HG02852 (cell line): ENCODE measurements at regions not wholly inside any gene's neighbourhood (a gene's known extent, or its start where the extent isn't known, plus 50 kb on each side); places are given as distances from the start of the nearest gene placed in this dataset.
"Not testable (repeated sequence)": the region's sequence is repeated elsewhere in the genome, so short reads cannot be mapped to it uniquely, and the experiment has no call there.

Source experiments
- ATAC-seq: cut with Tn5 transposase; IDR thresholded peaks from one replicate; pipeline ENCODE4 v1.9.1; 2021; ENCODE audit warnings: mild to moderate bottlenecking, moderate library complexity; ENCODE audit not compliant: unreplicated experiment

GRCh38 chr4:66340286-66340893, 670.1 kb upstream of the EPHA5 start:
- no peak for ATAC-seq

- no peak for ATAC-seq
These were observed 668.7 kb upstream of the EPHA5 start for GRCh38 chr4:66339007-66339406.

GRCh38 chr4:66331761-66332160, 661.5 kb upstream of the EPHA5 start:
- ATAC-seq = no peak

DNA sequence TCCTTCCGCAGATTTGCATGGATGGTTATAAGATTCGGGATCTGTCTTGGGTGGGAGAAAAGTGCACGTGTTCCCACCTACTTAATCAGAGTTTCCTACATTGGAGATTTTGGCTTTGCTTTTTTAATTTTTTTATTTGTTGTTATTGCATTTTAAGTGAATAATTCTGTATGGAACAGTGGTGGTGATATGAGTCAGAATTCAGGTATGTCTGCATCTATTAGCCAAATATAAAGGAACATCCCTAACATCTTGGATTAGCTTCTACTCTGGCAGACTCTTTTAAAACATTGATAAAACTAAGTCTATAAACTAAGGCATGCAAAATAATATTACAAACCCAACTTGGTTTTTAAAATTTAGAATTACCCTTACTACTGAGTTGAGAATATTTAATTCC, 659.8 kb upstream of the EPHA5 start:
- no peak for ATAC-seq

- no peak for ATAC-seq
These were observed 658.7 kb upstream of the EPHA5 start for GRCh38 chr4:66328803-66329574.

- no peak for ATAC-seq
These were observed 637.6 kb upstream of the EPHA5 start for GRCh38 chr4:66307641-66308438.

GRCh38 chr4:66300336-66300934, 630.1 kb upstream of the EPHA5 start:
- ATAC-seq = no peak

- ATAC-seq = no peak
These were observed 628.3 kb upstream of the EPHA5 start for GRCh38 chr4:66298569-66298968.

GRCh38 chr4:66297703-66298102, 627.4 kb upstream of the EPHA5 start:
- ATAC-seq = no peak

GRCh38 chr4:66294638-66295037, 624.3 kb upstream of the EPHA5 start:
- ATAC-seq = no peak

DNA sequence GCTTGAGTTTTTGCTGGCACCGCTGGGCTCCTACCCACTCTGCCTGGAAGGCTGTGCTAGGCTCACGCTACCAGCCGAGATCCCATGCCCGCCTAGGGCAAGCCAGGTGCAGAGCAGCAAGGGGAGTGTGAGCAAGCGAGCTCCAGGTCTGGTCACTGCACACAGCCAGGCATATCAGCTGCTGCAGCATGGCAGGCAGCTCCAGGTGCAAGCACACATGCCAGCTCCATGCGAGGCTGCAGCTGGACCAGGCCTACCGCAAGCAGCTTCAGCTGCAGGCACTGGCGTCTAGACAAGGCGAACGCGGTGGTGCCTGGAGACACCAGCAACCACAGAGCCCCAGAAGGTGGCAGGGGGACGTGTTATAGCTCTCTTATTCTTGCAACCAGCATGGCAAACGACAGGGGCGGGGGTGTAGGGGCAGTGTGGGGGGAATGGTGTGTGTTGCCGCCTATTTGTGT, 614.7 kb upstream of the EPHA5 start:
- ATAC-seq = no peak

DNA sequence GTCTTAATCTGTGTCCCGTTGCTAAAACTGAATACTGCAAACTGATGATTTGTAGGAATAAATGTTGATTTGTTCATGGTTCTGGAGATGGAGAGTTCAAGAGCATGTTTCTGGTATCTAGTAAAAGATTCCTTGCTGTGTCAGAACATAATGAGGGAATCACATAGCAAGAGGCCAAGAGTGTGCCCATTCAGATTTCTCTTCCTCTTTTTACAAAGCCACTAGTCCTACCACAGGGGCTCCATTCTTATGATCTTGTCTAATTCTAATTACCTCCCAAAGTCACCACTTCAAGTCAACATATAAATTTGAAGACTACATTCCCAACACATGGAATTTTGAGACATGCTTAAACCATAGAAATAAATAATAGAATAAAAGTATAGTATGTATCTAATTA, 608.8 kb upstream of the EPHA5 start:
- ATAC-seq = no peak

GRCh38 chr4:66275411-66276038, 605.2 kb upstream of the EPHA5 start:
- no peak for ATAC-seq

- no peak for ATAC-seq
These were observed 602.8 kb upstream of the EPHA5 start for GRCh38 chr4:66273110-66273509.

DNA sequence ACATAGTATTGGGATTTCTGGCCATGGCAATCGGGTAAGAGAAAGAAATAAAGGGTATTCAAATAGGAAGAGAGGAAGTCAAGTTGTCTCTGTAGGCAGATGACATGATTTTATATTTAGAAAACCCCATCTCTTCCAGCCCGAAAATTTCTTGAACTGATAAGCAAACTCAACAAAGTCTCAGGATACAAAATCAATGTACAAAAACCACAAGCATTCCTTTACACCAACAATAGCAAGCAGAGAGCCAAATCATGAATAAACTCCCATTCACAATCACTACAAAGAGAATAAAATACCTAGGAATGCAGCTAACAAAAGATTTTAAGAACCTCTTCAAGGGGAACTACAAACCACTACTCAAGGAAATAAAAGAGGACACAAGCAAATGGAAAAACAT, 600.1 kb upstream of the EPHA5 start:
- ATAC-seq = not testable (repeated sequence)

DNA sequence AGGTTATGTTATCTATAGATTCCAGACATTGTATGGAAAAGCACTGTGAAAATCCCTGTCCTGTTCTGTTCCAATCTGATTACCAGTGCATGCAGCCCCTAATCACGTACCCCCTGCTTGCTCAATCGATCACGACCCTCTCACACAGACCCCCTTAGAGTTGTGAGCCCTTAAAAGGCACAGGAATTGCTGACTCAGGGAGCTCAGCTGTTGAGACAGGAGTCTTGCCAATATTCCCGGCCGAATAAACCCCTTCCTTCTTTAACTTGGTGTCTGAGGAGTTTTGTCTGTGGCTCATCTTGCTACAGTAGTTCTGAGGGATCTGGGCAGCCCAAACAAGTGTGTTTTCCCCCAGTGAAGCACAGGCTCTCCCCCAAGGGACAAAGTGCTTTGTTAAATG, 596.3 kb upstream of the EPHA5 start:
- ATAC-seq = not testable (repeated sequence)

DNA sequence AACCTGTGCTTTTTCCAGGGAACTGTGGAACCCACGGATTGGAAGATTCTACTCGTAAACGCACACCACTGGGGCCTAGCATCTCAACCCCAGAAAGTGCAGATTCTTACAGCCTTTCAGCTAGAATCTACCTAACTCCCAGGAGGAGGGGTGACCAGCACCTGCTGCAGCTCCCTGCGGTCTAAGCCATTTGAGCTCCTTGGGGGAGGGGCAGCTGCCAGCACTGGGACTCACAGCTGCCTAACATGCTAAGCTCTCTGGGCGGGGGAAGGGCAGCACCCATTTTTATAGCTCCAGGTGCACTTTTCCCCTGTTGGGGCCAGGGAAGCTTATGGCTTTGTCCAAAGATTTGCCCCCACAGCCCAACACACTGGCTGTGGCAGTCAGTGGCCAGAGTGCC, 595.7 kb upstream of the EPHA5 start:
- ATAC-seq = no peak

DNA sequence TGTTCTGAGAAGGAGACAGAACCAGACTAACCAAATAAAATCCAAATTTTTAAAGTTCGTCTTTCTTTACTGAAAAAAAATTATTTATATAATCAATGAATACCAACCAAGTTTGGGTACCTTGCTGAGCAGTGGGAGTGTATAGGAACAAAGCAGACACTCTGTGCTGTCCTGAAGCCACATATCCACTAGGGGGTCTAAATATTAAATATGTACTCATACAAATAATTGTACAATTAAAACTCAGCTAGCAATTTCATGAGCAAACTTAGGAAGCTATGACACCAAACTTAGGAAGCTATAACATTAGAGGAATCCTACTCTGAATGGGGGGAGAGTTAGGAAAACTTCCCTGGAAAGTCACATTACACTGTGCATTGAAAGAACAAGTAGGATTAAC, 582.0 kb upstream of the EPHA5 start:
- ATAC-seq = no peak

GRCh38 chr4:66246643-66247042, 576.4 kb upstream of the EPHA5 start:
- ATAC-seq = no peak

DNA sequence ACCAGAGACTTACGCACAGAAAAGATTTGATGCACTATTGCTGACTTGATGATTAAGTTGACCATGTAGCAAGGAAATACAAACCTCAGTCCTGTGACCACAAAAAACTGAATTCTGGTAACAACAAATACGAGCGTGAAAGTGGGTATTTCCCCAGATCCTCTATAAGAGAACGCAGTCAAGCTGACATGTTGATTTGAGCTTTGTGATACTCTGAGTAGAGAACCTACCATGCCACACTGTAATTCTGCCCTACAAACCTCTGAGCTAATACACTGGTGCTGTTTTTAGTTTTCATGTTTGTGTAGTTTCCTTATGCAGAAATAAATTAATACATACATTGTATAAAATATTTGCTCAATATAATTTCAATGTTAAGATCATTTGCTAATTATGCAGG, 565.6 kb upstream of the EPHA5 start:
- no peak for ATAC-seq

DNA sequence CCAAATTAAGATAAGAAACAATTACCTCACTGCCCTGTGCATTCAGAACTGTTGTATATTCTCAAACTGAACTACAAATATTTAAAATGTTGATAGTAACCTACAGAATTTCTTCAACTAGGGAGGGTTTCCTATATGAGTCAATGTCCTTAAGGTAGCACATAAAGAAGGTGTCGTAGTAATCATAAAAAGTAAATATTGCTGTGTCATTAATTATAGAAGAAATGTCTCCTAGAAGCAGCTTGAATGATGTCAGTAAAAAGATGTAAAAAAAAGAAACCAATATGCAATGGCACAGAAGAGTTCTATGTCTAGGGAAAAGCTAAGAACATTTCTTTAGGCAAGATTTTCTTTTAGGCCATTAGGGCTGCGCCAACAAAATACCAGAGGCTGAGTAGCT, 559.6 kb upstream of the EPHA5 start:
- ATAC-seq = no peak
